ENCODE measurements at regions not wholly inside any gene's neighbourhood (a gene's known extent, or its start where the extent isn't known, plus 50 kb on each side); places are given as distances from the start of the nearest gene placed in this dataset.

DNA sequence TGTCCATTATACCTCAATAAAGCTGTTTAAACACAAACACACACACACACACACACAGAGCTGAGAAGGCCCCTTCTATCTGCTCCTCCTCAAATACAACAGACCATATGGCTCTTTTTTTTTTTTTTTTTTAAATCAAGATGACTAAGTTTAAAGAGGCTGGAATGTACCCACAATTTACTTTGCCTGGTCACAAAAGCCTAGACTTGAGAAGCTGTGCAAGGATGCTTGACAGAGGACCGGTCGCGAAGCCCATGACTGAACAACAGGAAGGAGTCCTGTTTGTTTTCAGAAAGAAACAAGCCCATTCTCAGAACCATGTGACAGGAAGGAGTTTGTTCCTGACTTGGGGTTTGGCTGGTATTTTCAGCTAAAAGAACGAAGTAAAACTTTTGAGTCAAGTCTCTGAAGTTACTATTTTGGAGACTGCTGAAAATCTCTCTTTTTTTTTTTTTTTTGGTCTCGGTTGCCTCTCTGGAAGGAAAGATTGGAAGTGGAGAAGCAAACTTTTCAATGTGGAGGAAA is 650.9 kb upstream of the TENM3 start:
- TF ChIP-seq CTCF (IDR thresholded peaks at IDR 0.05; ENCODE audit: insufficient read depth, low read length) (no peak), POLR2AphosphoS5 (IDR thresholded peaks at IDR 0.05; ENCODE audit: low read depth) (no peak), REST (IDR thresholded peaks at IDR 0.05; ENCODE audit: insufficient replicate concordance, low read depth) (no peak)

All from HL-60 (cell line).